GM18511 (cell line): ENCODE measurements at regions not wholly inside any gene's neighbourhood (a gene's known extent, or its start where the extent isn't known, plus 50 kb on each side); places are given as distances from the start of the nearest gene placed in this dataset.

Experiments
- ATAC-seq: cut with Tn5 transposase; IDR thresholded peaks from one replicate; pipeline ENCODE4 v1.9.1; 2021; ENCODE audit warnings: mild to moderate bottlenecking, moderate library complexity; ENCODE audit not compliant: unreplicated experiment

DNA sequence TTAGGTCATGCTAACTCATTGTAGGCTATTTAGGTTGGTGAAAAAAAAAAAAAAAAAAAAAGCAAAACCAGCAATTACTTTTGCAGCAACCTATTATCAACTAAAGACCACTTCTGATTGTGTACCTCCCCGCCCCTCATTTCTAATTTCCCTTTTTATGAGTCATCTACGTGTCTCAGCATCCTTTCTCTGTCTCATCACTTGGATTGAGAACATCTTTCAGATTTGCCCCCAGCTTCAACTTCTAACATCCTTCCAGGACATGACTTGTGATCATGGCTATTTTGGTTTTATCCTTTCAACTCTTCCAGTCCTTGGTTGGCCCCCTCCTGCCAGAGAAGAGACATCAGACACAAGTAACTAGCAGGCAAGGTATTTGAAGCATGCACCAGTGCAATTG, 156.7 kb upstream of the CCN2 start:
- ATAC-seq, result no peak

DNA sequence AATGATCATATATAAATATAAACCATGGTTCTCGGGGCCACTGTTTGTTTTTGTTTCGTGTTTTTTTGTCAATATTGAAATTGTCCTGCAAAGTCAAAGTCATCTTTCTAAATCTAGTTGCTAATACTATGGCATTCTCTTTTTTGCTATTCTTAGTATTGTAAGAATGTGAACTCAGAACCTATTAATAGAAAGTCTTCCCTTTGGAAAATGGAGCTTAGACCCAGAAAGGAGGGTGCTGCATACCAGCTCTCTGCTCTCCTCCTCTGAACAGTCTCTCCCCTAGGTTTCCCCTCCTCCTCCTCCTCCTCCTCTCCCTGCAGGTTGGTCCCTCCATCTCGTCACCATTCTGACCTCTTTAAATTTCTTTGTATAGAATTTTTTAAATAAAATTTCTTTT, 150.4 kb upstream of the CCN2 start:
- no peak for ATAC-seq

DNA sequence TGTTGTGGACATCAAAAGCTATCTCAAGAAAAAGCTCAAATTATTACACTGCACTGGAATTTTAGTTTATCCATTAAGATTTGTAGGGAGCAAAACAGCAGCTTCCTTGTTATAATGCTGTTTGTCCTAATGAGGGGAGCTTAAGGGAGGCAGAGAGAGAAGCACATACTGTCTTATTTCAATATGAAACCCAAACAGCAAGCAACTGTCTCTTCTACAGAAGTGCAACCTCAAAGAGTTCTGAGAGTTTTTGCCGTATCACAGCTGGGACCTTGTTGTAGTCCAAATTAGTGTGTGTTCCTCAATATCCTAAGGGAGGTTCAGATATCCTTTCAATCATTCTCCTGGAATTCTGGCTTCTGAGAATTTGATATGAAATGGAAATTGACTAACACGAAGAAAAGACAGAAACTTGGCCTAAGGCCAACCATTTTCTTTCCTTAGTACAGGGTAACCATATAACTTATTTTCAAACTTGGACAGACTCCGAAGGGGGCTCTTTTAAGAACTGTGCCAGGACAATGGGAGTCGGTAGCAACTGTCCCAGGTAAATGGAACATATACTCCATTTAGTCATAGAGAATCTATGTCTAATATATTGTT, 149.3 kb upstream of the CCN2 start:
- no peak for ATAC-seq

DNA sequence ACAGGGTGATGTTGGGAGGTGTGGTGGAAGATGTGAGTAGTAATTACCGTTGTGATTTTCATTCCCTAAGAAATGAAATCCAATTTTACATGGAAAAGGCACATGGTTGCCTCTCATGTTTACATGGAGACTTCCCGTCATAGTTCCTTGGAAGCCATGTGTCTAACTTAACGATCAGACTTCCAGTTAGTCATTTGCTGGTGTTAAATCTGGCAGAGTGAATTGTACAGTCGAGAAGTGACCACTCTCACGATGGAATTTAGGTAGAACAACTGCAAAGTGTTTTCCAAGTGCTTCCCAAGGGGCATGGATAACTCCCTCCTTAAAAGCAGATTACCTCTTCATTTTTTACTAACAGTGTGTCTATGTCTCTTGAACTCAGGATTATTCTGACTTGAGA, 145.8 kb upstream of the CCN2 start:
- no peak for ATAC-seq

DNA sequence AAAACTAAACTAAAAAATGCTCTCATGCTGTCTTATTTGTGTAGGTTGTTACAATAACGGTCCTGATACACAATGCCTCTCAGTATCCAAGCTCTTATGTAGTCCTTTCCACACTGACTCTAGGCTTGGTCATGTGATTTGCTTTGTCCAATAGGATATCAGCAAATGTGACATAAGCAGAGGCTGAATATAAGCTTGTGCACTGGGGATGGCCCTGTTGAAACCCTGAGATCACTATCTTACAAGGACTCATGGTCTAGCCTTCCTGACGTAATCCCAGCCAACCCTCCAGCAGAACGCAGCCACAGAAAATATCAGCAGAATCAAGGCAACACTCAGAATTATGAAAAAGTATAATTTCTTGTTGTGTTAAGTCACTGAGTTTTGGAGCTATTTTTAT, 145.1 kb upstream of the CCN2 start:
- ATAC-seq, result no peak

DNA sequence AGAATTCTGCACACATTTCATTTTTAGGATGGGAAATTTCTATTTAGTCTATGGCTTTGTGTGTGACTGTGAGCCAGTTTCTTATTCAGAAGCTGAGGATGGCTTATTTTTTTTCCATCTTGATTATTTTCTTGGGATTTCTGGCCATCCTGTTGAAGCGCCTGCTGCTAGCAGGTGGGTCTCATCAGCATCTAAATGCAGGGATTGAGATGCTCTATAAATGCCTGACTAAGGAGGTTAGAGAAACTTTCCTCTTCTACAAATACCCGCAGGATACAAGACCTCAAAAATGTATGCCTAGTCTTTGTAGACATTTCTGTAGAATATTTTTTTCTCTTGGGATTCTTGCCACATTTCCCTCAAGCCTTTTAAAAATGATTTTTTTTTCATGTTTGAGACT, 138.0 kb upstream of the CCN2 start:
- no peak for ATAC-seq

DNA sequence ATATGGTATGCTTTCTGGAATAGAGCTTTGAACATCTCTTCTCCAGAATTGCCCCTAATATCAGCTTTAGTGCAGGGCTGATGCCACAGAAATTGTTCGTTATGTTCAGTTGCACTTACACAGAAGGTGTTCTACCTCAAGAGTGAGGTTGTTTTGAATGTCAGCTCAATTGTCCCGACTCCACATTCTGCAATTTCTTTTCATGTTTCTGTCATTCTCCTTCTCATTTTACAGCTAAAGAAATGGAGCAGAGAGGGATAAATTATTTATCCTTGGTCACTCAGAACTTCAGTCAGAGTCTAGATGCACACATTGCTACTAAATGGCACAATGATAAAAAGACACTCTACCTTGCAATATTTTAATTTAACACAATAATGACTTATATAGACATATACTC, 137.0 kb upstream of the CCN2 start:
- no peak for ATAC-seq

DNA sequence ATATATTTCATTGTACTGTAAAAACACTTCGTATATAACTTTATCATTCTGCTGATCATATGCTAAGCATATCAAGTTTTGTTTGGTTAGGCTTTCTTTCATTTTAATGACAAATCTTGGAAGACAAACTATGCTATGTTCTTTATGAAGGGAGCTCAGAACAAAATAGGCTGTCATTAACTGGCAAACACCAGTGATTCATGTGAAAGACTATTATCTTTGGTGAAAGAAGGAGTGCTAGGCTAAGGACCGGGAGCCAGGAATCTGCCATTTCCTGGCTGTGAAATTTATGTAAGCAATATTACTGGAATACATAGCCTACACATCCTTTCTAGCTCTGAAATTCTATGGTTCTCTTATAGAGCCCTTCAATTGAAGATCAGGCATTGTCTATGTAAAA, 136.2 kb upstream of the CCN2 start:
- no peak for ATAC-seq

DNA sequence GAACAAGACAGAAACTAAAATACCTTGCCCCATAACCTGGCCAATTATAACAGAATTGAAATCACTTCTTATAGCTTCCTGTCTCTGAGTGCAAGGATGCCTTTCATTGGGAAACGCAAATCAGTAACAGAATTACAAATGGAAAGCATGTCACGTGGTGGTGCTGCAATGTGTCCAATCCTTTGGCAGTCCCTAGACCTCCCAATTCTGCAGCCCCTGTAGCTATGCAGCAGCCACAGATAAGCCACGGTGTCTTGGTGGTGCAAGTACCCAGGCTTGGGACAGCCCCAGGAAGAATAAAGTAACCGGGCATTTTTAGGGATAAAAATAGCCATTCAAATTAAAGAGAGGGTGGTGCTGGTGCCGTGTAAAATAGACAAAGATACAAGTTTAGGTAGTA, 134.6 kb upstream of the CCN2 start:
- ATAC-seq, result peak; percentile 5

DNA sequence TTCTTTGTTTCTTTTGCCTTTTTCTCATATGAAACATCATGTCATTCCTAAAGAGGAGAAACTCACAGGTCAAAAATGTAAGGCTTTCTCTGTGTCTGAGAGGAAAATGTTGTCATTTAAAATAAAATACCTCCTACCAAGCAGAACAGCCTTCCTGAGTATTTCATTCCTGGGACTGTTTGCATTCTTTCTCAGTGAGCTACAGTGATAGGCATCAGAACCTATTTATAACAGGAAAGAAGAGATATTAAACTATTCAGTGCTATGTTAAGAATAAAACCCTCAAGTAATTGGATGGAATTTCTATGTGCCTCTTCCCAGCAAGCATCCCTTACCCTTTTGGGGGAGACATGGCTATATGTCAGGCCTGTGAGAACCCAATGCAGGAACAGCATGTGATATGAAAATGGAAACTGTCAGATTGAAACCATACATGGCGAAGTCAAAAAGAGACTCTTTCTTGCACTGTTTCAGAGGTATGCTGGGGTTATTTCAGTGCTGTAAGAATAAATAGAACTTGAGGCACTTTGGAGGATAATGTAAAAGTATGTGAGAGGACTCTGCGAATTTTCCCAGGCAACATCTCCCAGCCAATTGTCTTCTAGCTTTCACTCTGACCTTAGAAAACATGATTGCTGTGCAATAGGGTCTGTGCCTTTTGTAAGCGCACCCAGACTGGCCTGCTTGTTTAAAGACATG, 133.8 kb upstream of the CCN2 start:
- peak; percentile 76 for ATAC-seq

DNA sequence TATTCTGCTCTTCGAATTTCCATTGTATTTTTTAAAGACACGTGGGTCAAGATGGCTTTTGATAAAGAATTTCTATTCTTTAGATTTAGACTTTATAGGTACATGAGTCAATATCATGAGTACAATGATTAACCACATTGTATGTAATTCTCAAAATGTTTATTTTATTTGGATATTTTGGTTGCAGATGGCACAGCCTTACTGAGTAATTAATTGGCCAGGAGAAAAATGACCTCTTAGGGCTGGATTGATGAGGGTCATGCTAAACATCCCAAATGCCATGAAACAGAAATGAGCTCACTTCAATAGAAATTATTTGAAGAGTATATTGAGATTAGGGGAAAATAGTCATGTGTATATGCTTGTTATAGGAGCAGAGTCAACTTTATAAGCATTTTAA, 131.2 kb upstream of the CCN2 start:
- ATAC-seq, result no peak

DNA sequence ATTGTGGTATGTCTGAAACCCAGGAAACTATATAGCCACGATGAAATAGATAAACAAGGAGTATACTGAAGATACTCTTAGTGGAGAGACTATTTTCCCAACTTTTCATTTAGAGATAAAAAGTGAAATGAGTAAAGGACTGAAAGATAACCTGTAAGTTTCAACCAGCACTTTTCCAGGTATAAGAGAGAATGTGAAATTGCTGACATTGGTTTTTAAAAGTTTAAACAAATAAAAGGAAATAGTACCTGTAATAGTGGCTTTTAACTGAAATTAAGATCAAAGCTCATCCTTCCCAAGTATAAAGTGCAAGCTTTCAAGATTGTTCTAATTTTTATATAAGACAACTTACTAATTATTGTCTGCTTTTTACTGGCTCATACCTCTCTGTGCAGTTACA, 130.2 kb upstream of the CCN2 start:
- ATAC-seq, result no peak

DNA sequence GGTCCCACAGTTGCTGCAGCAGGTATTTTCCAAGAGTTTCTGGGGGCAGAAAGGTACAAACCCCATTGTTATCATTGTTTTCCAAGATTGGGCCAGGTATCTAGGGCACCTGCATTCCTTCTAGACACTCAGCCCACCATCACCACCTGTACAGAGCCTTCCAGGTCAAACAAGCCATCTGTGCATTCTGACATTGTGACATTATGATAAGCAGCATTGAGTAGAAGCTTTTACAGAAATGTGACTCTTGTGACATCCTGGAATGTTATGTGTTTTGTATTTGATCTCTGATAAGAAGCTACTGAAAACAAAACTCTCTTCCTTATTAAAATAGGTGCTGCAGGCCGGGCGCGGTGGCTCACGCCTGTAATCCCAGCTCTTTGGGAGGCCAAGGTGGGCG, 128.1 kb upstream of the CCN2 start:
- no peak for ATAC-seq

DNA sequence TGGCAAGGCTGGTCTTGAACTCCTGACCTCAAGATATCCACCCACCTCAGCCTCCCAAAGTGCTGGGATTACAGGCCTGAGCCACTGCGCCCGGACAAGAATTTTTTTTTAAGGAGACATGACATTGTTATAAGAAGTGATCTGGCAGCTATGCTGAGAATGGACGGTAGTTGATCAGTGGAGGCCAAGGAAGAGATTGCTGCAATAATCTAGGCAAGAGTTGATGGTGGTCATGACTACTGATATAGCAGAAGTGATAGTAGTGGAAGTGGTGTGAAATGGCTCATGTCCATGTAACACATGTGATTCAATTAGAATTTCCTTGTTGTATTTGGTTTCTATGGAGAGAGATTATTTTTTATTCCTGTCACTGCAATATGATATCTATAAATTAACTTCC, 125.3 kb upstream of the CCN2 start:
- ATAC-seq, result no peak

DNA sequence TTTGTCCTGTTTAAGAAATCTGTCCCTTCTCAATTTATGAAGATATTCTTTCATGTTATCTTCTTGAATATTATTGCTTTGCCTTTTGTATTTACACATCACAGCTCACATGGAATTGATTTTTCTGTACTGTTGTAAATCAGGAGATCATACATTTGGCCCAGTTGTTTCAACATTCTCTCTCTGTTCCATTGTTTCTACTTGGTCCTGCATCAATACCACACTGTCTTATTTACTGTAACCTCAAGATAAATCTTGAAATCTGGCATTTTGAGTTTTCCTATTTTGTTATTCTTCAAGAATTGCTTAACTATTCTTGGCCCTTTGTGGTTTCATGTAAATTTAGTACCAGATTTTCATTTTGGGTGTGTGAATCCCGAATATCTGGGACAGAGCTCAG, 121.7 kb upstream of the CCN2 start:
- no peak for ATAC-seq

DNA sequence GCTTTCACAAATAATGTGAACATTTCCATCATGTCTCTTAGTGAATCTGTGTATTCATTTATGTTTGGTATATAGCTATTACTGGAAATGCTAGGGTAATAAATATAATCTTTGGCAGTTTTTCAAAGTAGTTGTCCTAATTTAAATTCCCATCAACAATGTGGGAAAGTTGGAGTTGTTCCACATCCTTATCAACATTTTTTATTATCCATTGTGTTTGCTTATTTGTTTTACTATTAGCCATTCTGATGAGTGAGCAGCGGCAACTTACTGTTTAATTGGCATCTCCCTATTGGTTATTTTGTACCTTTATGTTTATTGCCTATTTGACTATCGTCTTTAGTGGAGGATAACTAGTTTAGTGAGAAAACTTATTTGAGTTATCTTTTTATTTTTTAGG, 121.1 kb upstream of the CCN2 start:
- no peak for ATAC-seq

DNA sequence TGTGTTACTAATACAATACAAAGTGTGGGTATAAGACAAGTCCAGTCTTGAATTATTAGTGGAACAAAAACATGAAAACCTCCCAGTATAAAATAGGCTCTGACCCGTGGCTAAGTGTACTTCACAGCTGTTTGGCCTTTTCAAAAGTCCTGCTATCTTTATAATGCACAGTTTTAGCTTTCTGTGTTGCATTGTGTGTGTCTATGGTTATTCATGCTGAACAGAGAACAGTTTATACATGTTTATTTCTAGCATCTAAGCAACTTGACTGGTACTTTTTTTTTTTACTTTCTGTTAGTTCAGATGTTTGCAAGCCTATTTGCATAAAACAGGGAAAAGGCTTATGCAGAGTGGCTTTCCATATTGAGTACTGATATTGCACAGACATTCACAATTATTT, 119.2 kb upstream of the CCN2 start:
- no peak for ATAC-seq

DNA sequence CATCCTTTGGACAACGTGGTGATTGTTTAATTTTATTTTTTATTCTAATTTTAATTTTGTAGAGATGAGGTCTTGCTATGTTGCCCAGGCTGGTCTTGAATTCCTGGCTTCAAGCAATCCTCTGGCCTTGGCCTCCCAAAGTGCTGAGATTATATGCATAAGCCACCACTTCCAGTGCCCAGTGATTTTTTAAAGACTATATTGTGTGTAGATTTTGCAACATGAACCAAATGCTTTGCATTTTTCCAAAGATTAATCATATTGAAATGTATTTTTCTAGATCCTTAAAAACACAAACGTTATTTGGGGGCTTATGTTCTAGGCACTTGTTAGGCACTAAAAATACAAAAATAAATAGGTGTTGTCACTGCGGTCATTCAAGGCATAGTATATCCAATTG, 117.6 kb upstream of the CCN2 start:
- no peak for ATAC-seq

DNA sequence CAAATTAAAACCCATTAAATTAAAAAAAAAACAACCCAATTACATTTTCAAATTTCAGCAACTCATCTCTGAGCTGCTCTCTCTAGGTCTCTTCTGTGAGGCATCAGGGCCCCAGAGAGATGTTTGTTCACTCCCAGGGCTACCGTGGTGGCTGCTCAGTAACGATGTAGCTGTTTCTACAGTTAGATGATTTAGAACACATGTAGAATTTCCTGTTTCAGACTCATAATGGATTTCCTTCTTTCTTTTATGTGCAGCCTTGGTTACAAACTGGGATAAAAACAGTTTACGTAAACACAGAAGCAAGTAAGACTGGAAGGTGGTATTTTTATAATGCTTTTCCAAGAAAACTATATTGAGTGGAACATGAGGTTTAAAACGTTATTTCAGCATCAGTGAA, 116.1 kb upstream of the CCN2 start:
- ATAC-seq, result no peak

DNA sequence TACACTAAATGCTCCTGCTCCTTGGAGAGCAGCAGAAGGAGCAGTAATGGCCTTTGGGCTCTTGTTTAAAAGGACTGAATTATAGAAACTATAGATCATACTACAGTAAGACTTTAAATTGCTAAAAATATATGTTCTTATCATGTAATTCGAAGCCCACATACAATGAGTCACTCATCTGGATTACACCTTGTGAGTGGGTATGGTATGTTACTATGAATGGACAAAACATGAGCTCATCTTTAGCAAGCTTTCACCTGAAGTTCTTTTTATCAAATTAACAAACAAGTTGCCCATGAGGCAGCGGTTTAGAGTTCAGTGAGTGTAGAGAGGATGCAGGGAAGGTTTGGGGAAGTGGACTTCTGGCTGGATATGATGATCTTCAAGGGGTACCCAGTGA, 114.4 kb upstream of the CCN2 start:
- no peak for ATAC-seq

DNA sequence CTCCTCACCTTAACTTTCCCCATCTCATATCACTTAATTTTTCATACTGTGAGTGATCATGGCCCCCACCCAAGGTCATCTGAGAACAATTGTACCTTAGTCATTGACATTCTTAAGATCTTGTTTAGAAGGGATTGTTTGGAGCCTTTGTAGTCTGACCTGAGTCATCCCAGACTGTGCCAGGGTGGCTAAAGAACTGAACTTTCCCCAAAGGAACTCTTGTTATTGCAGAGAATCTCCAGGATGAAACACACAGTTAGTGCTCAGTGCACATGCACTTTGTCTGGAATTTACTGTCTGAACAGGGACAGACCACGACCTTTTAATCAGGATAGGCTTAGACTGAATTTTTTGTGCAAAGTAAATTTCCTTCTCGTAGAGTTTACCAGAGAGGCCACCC, 112.6 kb upstream of the CCN2 start:
- no peak for ATAC-seq

DNA sequence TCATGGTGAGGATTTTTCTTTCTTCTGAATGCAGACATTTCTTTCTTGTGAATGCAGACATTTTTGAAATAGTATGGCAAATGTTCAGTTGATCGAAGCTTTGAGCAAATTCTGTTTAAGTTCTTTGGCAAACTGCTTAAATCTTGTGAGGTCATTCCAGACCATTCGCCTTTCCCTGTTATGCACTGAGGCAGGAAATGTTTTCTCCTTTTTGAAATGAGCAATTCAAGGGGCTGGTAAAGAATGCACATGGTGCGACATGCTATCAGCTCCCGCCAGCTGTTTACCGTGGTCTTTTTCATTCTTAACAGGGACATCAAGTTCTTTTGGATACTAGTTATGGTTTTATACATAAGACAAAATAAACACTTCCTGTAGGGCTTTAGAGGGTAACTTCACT, 112.0 kb upstream of the CCN2 start:
- no peak for ATAC-seq

DNA sequence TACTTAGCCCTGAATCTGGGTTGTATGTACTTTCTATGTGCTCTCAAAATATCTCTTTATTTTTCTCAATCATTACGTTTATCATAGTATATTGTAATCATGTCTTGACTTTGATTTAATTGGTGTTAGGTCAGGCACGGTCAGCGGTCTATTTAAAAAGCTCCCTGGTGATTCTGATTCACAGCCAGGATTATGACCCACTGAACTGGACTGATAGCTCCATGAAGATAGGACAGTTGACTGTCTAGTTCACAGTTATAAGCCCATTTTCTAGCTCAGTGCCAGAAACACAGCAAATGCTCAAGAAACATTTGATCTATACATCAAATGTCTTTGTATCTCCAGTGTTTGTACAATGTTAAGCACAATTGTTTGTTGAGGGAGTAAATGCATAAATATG, 111.5 kb upstream of the CCN2 start:
- no peak for ATAC-seq
